Chondrocyte (in vitro differentiated cells): ENCODE measurements at regions not wholly inside any gene's neighbourhood (a gene's known extent, or its start where the extent isn't known, plus 50 kb on each side); places are given as distances from the start of the nearest gene placed in this dataset.
A peak's percentile ranks its signal among the peaks of the same experiment; 100 is the strongest.

Experiments
- DNase-seq: peaks from one replicate; pipeline ENCODE4 v3.0.0; 2021; ENCODE audit warnings: mixed read lengths, low spot score
- H3K27ac Mint-ChIP-seq: one replicate; pipeline ENCODE4 v1.8.0; 2021; ENCODE audit warnings: mild to moderate bottlenecking, moderate library complexity, mixed read lengths; ENCODE audit not compliant: unreplicated experiment
- H3K27me3 Mint-ChIP-seq: 2 replicates; pipeline ENCODE4 v1.8.0; 2021; ENCODE audit warnings: low read depth, mixed read lengths
- H3K36me3 Mint-ChIP-seq: 2 replicates; pipeline ENCODE4 v1.8.0; 2021; ENCODE audit warnings: low read depth, mixed read lengths
- H3K4me1 Mint-ChIP-seq: 2 replicates; pipeline ENCODE4 v1.8.0; 2021; ENCODE audit warnings: low read depth, mild to moderate bottlenecking, mixed read lengths
- H3K4me3 Mint-ChIP-seq: one replicate; pipeline ENCODE4 v1.8.0; 2021; ENCODE audit warnings: mild to moderate bottlenecking, moderate library complexity, mixed read lengths; ENCODE audit not compliant: unreplicated experiment
- H3K9me3 Mint-ChIP-seq: 2 replicates; pipeline ENCODE4 v1.8.0; 2021; ENCODE audit warnings: low read depth, mixed read lengths
- TF ChIP-seq, protein P1 (sequence below): fragments of 200-600 bp; sonication (generic); IDR thresholded peaks from 2 replicates; pipeline ENCODE4 v1.5.0; 2021; ENCODE audit warnings: antibody characterized with exemption, mild to moderate bottlenecking, moderate library complexity

DNA sequence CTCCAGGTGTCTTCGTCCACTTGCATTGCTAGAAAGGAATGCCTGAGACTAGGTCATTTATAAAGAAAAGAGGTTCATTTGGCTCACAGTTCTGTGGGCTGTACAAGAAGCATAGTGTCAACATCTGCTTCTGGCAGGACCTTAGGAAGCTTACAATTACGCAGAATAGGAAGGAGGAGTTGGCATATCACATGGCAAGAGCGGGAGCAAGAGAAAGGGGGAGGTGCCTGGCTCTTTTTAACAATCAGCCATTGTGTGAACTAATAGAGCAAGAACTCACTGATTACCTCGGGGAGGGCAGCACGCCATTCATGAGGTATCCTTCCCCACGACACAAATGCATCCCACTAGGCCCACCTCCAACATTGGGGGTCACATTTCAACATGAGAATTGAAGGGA lies 134.4 kb upstream of the EFNA5 start:
- DNase-seq: no peak
- H3K36me3 Mint-ChIP-seq: no peaks in the 10 kb centered on the region
- no peak overlapping the region for H3K4me3 Mint-ChIP-seq
- TF ChIP-seq, protein P1, sequence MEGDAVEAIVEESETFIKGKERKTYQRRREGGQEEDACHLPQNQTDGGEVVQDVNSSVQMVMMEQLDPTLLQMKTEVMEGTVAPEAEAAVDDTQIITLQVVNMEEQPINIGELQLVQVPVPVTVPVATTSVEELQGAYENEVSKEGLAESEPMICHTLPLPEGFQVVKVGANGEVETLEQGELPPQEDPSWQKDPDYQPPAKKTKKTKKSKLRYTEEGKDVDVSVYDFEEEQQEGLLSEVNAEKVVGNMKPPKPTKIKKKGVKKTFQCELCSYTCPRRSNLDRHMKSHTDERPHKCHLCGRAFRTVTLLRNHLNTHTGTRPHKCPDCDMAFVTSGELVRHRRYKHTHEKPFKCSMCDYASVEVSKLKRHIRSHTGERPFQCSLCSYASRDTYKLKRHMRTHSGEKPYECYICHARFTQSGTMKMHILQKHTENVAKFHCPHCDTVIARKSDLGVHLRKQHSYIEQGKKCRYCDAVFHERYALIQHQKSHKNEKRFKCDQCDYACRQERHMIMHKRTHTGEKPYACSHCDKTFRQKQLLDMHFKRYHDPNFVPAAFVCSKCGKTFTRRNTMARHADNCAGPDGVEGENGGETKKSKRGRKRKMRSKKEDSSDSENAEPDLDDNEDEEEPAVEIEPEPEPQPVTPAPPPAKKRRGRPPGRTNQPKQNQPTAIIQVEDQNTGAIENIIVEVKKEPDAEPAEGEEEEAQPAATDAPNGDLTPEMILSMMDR: no peak
- no peaks in the 10 kb centered on the region for H3K9me3 Mint-ChIP-seq
- no peaks in the 10 kb centered on the region for H3K27me3 Mint-ChIP-seq
- peaks cover 22% of the 10 kb centered on the region for H3K4me1 Mint-ChIP-seq
- H3K27ac Mint-ChIP-seq: no peak overlapping the region

DNA sequence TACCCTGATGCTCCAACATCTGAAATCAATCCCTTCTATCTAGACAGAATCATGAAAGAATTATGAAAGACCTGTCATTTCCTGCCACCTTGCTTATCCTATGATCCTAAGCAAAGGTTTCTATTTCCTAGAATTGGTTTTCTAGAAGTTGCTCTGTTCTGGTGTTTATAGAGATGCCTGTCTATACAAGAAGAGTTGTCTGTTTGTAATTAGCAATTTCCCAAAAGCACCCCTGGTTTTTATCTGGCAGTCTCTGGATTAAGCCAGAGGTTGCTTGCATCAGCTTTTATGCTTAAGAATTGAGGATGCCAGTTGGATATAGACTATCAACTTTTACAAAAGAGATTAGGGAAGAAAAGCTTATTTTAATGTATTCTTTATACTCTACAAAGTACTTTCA lies 133.0 kb upstream of the EFNA5 start:
- Mint-ChIP-seq H3K4me3 (no peak overlapping the region), H3K27ac (no peak overlapping the region), H3K27me3 (no peaks in the 10 kb centered on the region), H3K9me3 (no peaks in the 10 kb centered on the region), H3K36me3 (no peaks in the 10 kb centered on the region), H3K4me1 (peaks cover 12% of the 10 kb centered on the region)
- no peak for DNase-seq
- TF ChIP-seq, protein P1: no peak

DNA sequence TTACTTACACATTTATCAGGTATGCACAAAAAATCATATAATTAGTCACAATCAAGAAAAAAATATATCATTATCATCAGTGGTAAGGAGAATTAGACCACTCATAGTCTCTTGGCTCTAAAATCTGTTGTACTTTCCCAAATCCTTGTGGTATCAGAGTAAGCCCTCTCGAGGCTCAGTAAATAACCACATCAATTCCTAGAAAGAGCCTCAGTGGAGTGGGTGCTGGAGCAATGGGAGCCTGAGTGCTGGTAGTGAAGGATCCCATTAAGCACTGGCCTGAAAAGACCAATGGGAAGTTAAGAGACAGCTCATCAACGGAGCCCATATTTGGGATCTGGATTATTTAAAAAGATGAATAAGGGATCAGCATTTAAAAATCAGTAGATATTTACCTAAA lies 130.3 kb upstream of the EFNA5 start:
- TF ChIP-seq, protein P1: no peak
- Mint-ChIP-seq H3K9me3 (no peaks in the 10 kb centered on the region), H3K4me3 (no peak overlapping the region), H3K27me3 (no peaks in the 10 kb centered on the region), H3K27ac (no peak overlapping the region), H3K4me1 (peaks cover 12% of the 10 kb centered on the region), H3K36me3 (no peaks in the 10 kb centered on the region)
- DNase-seq: no peak

DNA sequence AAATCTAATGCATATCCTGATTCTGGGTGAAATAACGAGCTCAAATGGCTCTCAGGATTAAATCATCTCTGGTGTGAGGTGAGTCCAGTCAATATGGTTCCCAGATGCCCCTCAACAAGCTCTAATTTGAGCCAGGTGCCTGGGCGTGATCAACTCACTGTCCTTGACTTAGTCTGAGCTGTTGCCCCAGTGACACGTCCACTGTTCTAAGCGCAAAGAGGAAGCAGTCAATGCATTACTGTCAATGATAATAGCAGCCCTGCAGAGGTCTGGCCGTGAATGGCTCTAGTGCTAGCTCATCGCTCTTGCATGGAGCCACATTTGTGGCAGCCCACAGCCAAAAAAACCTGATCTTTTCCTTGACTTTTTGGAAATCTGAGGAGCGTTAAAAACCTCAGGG lies 128.6 kb upstream of the EFNA5 start:
- TF ChIP-seq, protein P1: no peak
- Mint-ChIP-seq H3K9me3 (peaks cover 3% of the 10 kb centered on the region), H3K4me3 (no peak overlapping the region), H3K27ac (no peak overlapping the region), H3K4me1 (peaks cover 3% of the 10 kb centered on the region), H3K27me3 (no peaks in the 10 kb centered on the region), H3K36me3 (no peaks in the 10 kb centered on the region)
- DNase-seq: no peak

DNA sequence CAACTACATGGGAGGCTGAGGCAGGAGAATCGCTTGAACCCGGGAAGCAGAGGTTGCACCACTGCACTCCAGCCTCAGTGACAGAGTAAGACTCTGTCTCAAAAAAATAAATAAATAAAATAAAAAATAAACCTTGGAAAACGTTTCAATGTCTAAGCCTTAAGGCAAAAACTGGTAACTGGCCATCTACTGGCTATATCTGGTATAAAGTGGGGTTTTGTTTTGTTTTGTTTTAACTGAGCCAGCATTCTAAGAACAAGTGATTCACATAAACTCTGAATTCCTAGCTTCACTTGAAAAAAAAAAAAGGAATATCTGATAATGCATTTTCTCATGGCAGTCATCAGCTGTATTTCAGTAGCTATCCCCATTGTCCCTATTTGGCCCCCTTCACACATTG lies 126.1 kb upstream of the EFNA5 start:
- H3K4me1 Mint-ChIP-seq: no peaks in the 10 kb centered on the region
- H3K4me3 Mint-ChIP-seq: no peak overlapping the region
- no peak for DNase-seq
- TF ChIP-seq, protein P1: peak; percentile 53
- no peaks in the 10 kb centered on the region for H3K36me3 Mint-ChIP-seq
- no peak overlapping the region for H3K27ac Mint-ChIP-seq
- peaks cover 7% of the 10 kb centered on the region for H3K9me3 Mint-ChIP-seq
- no peaks in the 10 kb centered on the region for H3K27me3 Mint-ChIP-seq
